ENCODE measurements at regions not wholly inside any gene's neighbourhood (a gene's known extent, or its start where the extent isn't known, plus 50 kb on each side); places are given as distances from the start of the nearest gene placed in this dataset.
"Not testable (repeated sequence)": the region's sequence is repeated elsewhere in the genome, so short reads cannot be mapped to it uniquely, and the experiment has no call there.

DNA sequence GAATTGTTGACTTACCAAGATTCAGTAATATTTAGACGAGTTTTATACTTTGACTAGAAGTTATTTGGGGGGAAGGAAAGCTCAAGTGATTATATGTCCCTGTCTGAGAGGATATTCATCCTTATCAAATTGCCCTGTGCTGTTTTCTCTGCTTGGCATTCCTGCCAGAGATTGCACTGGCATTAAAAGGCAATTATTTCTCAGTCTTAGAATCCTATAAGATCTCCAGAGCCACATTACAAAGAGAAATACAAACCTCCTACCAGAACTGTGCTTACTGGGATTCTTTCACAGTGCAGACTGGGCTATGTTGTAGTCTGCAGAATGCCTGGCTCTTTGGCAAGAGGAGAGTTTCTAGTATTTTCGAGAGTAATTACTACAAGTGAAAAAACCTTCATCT, 342.4 kb downstream of the HGF start:
- no peak for DNase-seq

DNA sequence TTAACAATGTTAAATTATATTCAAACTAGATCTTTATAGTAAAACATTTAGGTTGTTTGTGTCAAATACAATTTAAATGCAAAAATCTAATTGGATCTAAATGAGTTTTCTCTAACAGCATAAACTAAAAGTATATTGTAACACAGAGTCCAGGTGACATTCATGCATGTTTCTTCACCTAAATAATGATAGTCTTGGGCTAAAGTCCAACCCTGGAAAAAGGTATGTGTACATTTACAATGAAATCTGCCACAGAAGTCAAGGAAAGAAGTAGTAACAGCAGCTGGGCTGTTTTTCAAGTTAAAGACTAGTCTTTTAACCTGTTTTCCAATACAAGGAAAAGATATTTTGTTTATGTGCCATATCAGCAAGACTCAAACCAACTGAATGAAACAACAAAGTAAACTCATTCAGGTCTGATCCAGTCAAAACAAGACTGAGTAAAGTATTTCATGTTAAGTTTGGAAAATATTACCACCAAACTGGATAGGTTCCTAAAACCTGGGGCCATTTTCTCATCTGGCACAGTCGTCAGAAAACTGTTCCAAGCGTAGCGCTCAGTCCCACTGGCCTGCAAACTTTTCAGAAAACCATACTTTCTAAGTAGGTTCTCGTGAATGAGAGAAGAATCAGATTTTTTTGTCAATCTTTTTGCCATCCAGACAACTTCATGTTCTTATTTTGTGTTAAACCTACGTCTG, 349.2 kb downstream of the HGF start:
- DNase-seq, result no peak

DNA sequence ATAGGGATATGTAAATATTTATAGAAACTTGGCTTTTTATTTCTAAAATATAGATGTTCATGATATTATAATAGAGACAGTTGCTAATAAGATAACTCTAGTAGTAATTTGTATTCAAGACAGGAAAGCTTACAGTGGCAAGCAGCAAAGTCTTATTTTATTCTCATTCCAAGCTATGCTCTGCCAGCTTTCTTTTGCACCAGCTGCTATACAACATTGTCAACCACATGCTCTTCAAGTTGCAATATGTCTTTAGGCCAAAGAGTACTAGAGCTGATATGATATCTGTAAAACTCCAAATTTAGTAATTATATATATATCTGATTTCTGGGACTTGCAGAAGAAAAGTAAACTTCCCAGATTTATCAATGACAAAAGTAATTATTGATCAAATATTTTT, 350.1 kb downstream of the HGF start:
- DNase-seq, result no peak

DNA sequence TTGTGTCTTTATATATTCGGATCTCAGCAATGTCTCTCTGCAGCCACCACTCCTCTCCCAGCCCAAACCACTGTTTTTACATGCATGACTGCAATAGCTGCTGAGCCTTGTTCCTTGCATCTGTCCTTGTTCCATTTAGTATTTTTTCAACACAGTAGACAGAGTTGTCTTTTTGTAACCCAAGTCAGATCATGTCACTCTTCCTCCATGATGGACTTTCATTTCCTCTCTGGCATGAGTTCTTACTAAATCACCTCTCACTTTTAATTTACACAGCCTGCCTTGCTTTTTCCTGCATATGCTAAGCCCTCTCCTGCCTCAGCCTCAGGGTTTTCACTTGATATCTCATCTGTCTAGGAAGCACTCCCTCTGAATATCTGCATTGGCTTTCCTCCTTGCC, 353.2 kb downstream of the HGF start:
- DNase-seq, result no peak

DNA sequence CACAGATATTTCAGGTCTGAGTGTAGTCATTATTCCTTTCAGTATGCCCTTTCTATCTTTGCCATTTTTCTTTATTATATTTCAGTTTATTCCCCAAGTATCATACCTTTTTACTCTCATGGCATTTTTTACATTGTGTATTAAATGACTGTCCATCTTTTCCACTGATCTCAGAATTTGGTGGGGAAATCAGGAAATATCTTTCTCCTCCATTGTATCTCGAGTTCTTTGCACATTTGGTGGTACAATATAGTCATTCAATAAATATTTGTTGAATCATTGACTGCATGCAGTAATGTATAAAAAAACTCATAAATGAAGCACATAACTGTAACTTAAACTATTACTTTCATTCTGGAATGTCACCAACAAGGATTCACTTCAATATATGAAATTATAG, 354.7 kb downstream of the HGF start:
- no peak for DNase-seq

DNA sequence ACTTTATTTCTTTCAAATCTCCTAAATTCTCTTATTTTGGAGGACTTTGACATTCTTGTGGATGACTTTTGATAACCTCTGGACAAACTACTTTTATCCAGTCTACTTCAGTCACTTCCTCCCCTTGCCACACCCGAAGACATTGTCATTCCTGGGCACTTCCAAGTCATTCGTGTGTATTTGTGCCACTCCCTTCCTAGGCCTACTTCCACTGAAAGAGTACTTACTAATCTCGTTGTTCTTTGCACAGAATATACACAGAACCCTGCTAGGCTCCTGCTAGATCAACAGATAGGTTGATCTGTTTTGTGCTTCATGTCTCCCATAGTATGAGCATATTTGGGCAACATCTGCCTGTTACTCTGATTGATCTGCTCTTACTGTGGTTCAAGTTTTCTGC, 355.4 kb downstream of the HGF start:
- no peak for DNase-seq

DNA sequence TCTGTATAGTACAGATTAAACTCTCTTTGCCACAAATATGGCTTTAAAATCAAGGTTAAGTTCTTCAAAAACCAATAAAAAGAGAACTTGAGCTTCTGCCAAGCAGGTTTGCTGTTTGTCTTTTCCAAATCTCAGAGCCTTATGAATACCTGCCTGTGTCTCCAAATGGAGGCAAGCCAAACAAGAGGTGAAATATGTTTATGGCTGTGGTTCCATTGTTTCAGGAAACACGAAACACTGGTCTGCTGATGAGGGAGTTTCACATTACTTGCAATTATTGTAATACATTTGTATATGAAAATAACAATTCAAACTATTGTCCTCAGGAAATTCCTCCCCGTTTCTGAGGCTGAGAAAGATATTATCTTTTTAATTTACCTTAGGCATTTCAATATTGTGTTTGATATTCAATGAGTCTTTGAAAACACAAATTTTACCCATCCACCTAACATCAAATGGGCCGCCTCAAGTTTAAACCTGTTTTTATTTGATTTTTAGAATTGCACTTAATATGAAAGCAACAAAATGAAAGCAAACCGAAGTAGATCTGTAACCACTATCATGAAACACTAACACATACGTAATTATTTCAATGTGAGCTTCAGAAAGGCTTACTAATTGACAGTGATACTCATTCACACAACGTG, 359.3 kb downstream of the HGF start:
- no peak for DNase-seq

DNA sequence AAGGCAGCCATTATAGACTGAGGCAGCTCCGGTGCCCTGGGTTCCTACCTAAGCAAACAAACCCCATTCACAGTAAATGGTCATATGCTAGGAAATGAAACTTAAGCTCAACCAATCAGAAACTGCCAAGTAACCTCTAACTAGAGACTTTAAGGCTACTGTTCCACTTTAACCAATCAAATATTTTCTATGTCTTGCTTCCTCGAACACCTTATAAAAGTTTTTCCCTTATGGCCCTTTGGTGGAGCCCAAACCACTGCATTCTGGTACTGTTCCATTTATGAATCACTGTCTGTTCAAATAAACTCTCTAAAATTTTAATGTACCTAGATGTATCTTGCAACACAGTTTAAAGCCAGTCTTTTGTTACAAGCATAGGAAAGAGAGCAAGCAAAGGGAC, 361.1 kb downstream of the HGF start:
- no peak for DNase-seq

DNA sequence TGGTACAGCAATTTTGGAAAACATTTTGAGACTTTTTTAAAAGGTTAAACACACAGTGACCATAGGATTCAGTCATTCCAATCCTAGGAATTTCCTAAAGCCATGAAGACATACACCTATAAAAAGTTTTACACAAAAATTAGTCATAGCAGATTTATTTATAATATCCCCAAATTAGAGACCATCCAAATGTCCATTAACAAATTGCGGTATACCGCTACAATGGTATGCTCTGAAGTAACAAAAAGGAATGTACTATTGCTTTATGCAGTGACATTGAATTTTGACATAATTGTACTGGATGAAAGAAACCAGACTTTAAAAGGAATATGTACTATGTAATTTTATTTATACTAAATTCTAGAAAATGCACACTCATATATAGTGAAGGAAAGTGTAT, 362.8 kb downstream of the HGF start:
- DNase-seq, result no peak

DNA sequence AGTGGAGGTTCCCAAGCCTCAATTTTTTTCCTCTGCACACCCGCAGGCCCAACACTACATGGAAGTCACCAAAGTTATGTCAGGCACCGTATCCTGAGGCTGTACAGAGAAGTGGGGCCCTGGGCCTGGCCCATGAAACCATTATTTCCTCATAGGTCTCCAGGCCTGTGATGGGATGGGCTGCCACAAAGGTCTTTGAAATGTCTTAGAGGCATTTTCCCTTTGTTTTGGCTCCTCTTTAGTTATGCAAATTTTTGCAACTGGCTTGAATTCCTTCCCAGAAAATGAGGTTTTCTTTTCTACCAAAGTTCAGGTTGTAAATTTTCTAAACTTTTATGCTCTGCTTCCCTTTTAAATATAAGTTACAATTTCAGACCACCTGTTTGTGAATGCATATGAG, 365.2 kb downstream of the HGF start:
- no peak for DNase-seq

DNA sequence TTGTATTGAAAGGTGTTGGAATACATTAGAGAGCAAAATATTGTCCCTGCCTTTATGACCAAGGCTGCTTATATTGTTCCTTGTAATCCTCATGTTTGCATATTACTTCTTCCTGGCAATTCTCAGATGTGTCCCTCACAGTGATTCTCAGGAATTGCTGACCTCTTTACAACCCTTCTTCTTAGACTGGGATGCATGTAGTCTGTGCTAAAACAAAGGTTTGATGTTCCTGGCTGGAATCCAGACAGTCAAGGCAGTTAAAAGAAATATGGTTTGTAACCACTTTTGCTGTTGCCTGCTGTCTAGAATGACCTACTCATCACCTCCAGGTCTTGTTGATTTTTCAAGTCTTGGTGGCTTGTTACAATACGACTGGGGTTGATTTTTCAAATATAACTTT, 367.6 kb downstream of the HGF start:
- DNase-seq, result no peak

DNA sequence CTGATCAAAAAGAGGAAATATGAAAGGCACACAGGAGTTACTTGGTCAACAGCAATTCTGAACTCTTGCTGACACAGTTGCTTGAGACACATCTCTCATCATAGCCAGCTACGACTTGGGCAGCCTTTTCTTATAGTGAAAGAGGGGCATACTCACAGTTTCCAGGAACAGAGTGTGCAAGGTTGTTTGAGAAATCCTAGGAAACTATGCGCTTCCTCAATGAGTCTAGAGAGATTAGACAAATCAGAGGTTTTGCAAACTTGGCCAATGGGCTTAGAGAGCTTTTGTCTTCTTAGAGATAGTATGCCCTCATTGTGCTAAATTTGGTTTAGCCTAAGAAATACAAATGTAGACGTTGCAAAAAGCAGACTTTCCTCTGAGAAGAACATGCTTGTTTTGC, 370.4 kb downstream of the HGF start:
- DNase-seq, result no peak

DNA sequence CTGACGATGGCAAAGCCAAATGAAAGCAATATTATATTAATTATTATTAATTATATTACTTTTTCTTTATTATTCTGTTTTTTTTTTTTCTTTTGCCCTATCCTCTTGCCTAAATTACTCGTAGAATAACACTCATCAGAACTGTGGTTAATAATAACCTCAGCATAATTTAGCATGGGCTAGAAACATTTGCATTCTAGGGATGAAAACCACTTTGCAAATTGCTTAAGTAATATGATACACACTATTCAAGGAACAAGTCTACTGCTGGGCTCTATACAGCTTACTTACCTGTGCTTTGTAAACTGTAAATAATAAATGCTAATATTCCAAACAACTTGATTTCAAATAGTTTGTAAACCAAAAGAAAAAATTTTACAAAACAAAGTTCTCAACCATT, 375.8 kb downstream of the HGF start:
- DNase-seq, result no peak

DNA sequence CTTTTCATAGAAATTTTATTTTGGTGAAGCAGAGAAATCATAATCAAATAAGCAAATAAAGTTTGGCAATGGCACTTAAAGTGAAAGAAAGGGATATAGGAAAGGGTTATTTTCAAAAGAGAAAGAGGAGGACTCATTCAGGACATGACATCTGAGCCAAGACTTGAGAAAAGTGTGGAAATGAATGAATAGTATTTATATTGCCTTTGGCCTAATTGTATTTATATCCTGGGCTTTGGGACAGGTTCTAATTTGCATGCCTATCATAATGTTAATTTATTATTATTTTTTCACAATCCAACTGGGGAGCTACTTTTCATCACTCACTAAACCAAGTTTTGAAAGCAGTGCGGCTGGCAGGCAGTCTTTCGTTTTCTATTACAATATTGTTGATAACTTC, 376.8 kb downstream of the HGF start:
- DNase-seq, result no peak

DNA sequence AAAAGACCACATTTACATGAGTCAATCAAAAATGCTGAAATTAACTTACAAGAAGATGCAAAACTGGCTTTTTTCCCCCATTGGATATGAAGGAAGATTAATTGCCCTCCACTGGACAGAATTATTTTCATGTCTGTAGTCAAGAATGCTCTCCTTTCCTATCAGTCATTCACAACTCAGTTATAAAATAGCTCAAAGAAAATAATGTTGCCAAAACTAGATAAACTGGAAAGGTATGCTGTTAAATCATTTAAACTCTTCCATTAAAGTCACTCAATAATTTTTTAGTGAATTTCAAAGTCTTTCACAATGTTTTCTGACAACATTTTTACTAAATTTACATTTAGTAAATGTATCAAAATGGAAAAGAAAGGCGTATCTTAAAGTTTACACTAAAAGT, 384.5 kb downstream of the HGF start:
- no peak for DNase-seq

DNA sequence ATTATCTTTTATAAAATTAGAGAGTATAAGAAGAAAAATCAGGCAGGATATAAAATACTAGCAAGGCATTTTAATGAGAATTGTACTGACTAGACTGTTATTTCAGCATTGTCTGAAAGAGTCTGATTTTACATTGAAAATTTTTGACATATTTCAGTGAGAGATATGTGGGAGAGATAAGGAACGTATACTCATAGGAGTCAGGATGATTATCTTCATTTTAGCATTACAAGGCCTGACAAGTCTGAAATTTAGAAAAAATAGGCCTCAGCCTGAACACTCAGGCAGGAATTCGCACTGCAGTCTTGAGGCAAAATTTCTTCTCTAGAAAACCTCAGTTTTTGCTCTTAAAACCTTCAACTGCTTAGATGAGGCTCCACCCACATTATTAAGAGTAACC, 386.0 kb downstream of the HGF start:
- no peak for DNase-seq

DNA sequence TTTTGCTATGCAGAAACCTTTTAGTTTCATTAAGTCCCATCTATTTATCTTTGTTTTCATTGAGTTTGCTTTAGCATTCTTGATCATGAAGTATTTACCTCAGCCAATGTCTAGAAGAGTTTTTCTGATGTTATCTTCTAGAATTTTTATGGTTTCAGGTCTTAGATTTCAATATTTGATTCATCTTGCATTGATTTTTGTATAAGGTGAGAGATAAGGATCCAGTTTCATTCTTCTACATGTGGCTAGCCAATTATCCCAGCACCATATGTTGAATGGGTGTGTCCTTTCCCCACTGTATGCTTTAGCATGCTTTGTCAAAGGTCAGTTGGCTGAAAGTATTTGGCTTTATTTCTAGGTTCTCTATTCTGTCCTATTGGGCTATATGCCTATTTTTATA, 395.2 kb downstream of the HGF start:
- DNase-seq, result not testable (repeated sequence)

DNA sequence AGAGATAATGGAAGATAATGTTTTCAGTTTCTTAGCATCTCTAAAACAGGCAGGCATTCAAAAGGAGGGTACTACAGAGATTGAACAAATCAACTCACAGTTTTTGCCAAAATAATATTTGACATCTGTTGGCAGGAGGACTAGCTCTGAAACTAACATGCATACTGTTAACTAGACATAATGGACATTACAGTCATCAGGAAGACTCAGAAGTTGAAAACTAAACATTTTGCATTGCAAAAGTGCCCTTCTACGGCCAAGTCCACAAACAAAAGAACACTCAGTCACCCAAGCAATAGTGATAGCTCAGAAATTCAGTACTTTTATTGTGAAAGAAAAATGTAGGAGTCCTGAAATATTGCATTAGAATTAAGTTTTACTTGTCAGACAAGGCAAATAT, 399.0 kb downstream of the HGF start:
- DNase-seq, result no peak

DNA sequence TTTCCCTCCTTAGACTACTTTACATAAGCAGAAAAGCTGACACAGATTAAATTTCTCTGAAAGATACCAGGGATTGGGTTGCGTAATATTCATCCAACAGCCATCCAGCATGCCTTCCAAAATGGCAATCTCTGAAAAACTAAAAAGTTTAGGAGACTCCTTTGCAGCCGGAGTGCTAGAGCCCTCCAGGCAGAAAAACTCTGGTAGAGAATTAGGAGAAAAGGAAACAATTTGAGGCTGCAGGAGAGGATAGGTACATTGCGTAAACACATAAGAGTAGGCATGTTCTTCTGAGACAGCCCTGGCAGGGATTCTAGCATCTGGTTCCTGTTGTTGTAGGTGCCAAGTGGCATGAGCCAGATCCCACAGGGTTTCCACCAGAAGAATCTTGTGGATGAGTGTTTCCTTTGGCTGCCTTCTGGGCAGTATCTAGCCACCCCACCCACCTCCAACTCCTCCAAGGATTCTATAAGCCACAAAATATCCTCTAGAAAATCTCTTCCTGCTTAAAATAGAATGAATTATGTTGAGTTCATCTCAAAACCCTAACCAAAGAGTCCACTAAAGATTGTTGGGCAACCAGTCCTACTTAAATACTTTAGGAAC, 402.4 kb downstream of the HGF start:
- DNase-seq, result no peak

DNA sequence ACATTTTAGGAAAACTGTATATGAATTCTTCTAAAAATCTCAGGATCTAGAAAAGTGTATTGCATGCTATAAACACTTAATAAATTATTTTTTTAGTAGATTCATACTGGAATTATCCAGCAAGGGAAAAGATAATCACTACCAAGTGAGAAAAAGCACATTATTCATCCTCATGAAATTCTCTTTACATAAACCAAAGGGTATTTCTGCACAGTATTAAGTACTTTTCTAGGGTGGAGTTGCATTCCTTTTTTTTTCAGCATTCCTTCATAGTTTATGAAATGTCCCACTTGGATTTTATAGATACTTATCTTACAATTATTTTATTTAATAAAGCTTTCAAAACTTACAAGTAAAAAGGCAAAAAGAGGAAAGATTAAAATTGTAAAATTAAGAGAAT, 403.3 kb downstream of the HGF start:
- no peak for DNase-seq

DNA sequence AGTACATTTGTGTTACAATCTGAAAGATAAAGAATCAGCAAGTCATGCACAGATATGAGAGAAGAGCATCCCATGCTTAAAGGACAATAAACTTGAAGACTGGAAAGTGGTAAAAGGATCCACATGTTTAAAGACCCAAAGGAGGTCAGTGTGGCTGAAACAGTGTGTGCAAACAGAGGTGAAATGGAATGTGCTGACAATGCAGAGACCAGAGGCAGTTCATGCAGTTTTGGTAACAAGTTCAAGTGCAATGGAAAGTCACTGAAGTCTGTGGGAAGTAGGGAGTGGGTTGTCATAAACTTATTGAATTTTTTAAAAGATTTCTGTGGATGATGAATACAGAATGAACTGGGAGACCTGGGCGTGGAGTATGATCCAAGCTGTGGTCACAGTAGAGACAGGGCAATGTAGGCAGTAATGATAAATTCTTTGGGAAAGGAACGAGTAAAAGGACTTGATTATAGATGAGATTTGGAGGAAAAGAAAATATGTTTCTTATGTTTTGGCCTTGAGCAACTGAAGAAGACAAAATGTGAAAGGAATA, 408.0 kb downstream of the HGF start:
- no peak for DNase-seq

DNA sequence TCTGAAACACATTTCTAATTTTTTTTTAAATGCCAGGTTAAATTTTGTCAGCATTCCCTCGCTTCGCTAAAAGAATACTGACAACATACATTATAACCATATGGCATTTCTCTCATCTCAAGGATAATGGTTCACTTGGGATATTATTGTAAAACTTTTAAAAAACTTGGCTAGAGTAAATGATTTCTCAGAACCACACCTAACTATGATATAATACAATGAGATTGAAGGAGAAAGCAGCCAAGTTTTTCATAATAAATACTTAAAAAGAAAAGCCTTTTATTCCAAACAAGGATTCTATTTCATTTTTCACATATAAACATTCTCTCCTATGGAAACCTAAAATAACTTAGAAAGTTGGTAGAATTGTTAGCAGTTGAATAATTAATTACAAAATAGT, 413.9 kb downstream of the HGF start:
- DNase-seq, result no peak

DNA sequence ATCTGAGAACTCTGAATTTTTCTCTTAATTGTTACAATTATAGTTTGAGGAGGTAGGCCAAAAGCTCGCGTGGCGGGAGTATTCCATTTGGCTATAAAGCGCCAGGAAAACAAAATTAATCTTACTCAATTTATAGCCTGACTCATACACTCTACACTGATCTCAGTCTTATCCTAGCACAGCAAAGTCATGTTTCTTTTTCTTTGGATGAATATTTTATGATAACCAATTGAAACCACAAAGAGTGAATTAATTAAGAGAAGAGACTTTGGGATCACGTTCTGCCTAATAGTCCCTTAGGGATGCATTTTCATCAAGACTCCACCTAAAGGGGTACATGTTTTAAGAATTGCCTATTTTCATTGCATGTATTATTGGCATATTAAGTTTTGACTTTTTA, 420.8 kb downstream of the HGF start:
- no peak for DNase-seq

DNA sequence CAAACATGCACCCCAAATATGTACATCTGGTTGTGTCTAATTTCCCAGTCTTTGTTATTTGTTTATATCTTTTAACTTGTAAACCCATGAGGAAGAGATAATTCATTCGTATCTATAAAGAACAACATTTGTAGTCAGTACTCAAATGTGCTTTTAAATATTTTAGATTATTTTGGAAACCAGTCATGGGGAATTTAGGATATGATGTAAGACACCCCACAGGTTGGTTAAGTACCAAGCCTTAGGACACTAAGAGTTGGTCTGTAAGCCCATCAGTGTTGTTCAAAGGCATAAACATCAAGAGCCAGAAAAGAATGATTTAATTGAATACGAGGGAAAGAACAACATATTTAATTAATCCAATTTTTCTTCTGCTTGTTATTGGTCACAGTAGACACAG, 421.1 kb upstream of the SEMA3C start:
- DNase-seq, result no peak

DNA sequence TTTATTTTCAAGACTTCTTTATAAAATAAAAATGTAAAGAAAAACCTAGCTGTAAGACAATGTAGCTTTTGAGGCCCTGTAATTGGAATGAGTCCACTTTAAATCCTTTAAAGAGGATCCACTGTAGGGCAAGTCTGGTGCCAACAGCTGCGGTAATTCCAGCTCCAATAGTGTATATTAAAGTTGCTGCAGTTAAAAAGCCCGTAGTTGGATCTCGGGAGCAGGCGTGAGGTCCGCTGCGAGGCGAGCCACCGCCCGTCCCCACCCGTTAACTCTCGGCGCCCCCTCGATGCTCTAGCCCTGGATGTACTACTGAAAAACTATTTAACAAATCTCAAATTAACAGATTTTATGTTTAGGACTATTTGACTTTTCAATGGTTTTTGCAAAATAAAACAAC, 414.7 kb upstream of the SEMA3C start:
- no peak for DNase-seq
